H1 (cell line): ENCODE measurements at regions not wholly inside any gene's neighbourhood (a gene's known extent, or its start where the extent isn't known, plus 50 kb on each side); places are given as distances from the start of the nearest gene placed in this dataset.

ENCODE experiments used
- CBX8 ChIP-seq: fragments of 300-800, 300-1000 bp; sonication (generic); IDR thresholded peaks from 2 replicates; pipeline ENCODE4 v1.7.1; 2016; ENCODE audit warnings: low read depth, low read length, borderline replicate concordance
- CHD2 ChIP-seq: IDR thresholded peaks from 2 replicates; pipeline ENCODE4 v1.6.1; 2012; ENCODE audit warnings: low read length, improper control_type of control experiment
- JUN ChIP-seq: IDR thresholded peaks from 2 replicates; pipeline ENCODE4 v1.6.1; 2011; ENCODE audit warnings: low read depth, mild to moderate bottlenecking, improper control_type of control experiment, low read length
- JUND ChIP-seq: IDR thresholded peaks from 2 replicates; pipeline ENCODE4 v1.6.1; 2011; ENCODE audit warnings: mild to moderate bottlenecking, improper control_type of control experiment, low read length
- KDM4A ChIP-seq: IDR thresholded peaks from one replicate; pipeline ENCODE4 v1.7.1; 2012; ENCODE audit warnings: low read depth, mild to moderate bottlenecking, moderate library complexity, low read length, inconsistent platforms; ENCODE audit not compliant: severe bottlenecking
- SIN3A ChIP-seq, 2 experiments: IDR thresholded peaks in 1 of 2; conservative IDR thresholded peaks in 1 of 2; 2 replicates each; pipeline ENCODE4 v1.6.1; 2011 to 2012; ENCODE audit warnings: low read length in 2 of 2, improper control_type of control experiment in 1 of 2, low read depth in 1 of 2, mild to moderate bottlenecking in 1 of 2
- SUZ12 ChIP-seq: fragments of 200-600 bp; sonication (generic); IDR thresholded peaks from 2 replicates; pipeline ENCODE4 v1.6.1; 2012; ENCODE audit warnings: mild to moderate bottlenecking, inconsistent platforms, low read length, moderate library complexity, mixed read lengths
- TF ChIP-seq, protein P1 (sequence below), 3 experiments: IDR thresholded peaks; 1 replicate in 2 of 3; 2 replicates in 1 of 3; pipeline versions ENCODE4 v1.5.1 to v1.6.1; 2011; ENCODE audit warnings: low read length in 3 of 3, mild to moderate bottlenecking in 3 of 3, inconsistent platforms in 2 of 3, low read depth in 1 of 3, moderate library complexity in 1 of 3; ENCODE audit not compliant: insufficient read depth in 1 of 3; ENCODE audit errors: control extremely low read depth in 1 of 3

DNA sequence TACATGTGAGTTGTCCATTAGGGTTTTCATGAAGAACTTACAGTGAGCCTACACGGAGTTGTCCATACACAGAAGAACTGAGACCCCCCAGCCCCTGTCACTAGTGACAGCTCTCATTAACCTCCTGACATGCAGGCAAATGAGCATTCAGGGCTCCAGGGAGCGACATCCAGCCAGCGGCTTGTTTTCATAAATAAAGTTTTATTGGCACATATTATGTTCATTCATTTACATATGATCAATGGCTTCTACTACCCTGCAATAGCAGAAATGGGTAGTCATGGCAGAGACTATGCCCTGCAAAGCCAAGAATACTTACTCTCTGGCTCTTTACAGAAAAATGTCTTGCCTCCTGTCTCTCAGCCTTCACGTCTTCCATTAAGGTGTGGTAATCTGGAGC is 553.5 kb downstream of the EDEM1 start:
- TF ChIP-seq CBX8 (no peak), CHD2 (no peak), KDM4A (no peak), JUN (no peak), SIN3A (conservative IDR thresholded peaks at IDR 0.05 in 1 of 2, IDR thresholded peaks at IDR 0.05 in 1 of 2; ENCODE audit: low read depth in 1 of 2, low read length in 2 of 2) (no peak), SUZ12 (no peak), JUND (no peak)
- TF ChIP-seq, protein P1, sequence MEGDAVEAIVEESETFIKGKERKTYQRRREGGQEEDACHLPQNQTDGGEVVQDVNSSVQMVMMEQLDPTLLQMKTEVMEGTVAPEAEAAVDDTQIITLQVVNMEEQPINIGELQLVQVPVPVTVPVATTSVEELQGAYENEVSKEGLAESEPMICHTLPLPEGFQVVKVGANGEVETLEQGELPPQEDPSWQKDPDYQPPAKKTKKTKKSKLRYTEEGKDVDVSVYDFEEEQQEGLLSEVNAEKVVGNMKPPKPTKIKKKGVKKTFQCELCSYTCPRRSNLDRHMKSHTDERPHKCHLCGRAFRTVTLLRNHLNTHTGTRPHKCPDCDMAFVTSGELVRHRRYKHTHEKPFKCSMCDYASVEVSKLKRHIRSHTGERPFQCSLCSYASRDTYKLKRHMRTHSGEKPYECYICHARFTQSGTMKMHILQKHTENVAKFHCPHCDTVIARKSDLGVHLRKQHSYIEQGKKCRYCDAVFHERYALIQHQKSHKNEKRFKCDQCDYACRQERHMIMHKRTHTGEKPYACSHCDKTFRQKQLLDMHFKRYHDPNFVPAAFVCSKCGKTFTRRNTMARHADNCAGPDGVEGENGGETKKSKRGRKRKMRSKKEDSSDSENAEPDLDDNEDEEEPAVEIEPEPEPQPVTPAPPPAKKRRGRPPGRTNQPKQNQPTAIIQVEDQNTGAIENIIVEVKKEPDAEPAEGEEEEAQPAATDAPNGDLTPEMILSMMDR (IDR thresholded peaks at IDR 0.05; ENCODE audit: control extremely low read depth in 1 of 3, insufficient read depth in 1 of 3, low read depth in 1 of 3, low read length in 3 of 3) = no peak
